Breast epithelium (tissue), 4 donors: ENCODE measurements at regions not wholly inside any gene's neighbourhood (a gene's known extent, or its start where the extent isn't known, plus 50 kb on each side); places are given as distances from the start of the nearest gene placed in this dataset.

Source experiments
- DNase-seq, 2 donors: peaks; one replicate each; pipeline ENCODE4 v3.0.0-alpha.2; 2019; ENCODE audit warnings: low spot score in 2 of 2
- H3K27ac ChIP-seq, 2 donors: fragments of 200-600 bp; sonication (generic) in 1 of 2; one replicate each; pipeline ENCODE4 v1.5.1; 2016 to 2019; ENCODE audit warnings: mild to moderate bottlenecking in 1 of 2
- H3K27me3 ChIP-seq, 2 donors: fragments of 200-600 bp; sonication (generic) in 1 of 2; one replicate each; pipeline versions ENCODE4 v1.5.1 to v1.6.0; 2017 to 2019; ENCODE audit warnings: control low read depth in 1 of 2, mild to moderate bottlenecking in 1 of 2
- H3K36me3 ChIP-seq: fragments of 200-600 bp; one replicate; pipeline ENCODE4 v1.5.1; 2019
- H3K4me1 ChIP-seq, 2 donors: fragments of 200-600 bp; sonication (generic); one replicate each; pipeline ENCODE4 v1.5.1; 2016 to 2019; ENCODE audit warnings: control low read depth in 1 of 2
- H3K4me3 ChIP-seq, 3 donors: fragments of 200-600 bp; sonication (generic); 1 replicate in 2 of 3; 2 replicates in 1 of 3; pipeline ENCODE4 v1.5.1; 2016 to 2019; ENCODE audit warnings: mild to moderate bottlenecking in 3 of 3, moderate library complexity in 2 of 3
- H3K9me3 ChIP-seq, 2 donors: fragments of 200-600 bp; sonication (generic) in 1 of 2; one replicate each; pipeline ENCODE4 v1.5.1; 2016 to 2019; ENCODE audit warnings: control low read depth in 1 of 2
- POLR2A ChIP-seq: fragments of 450-650 bp; IDR thresholded peaks from one replicate; pipeline ENCODE4 v1.6.1; 2016; ENCODE audit warnings: antibody characterized with exemption, mild to moderate bottlenecking, moderate library complexity
- POLR2AphosphoS5 ChIP-seq, 3 donors: sonication (generic); formaldehyde crosslinking; IDR thresholded peaks; one replicate each; pipeline ENCODE4 v1.6.1; 2017; ENCODE audit warnings: antibody characterized with exemption in 3 of 3
- intact Hi-C: fragments of 100-400 bp; cut with DNase I; formaldehyde crosslinking; loops from one replicate; pipeline ENCODE4 v1.15.1; 2023; ENCODE audit warnings: low total_unique reads
- TF ChIP-seq, protein P1 (sequence below), 3 donors: fragments of 450-650 bp; IDR thresholded peaks; one replicate each; pipeline ENCODE4 v1.5.1; 2016 to 2017; ENCODE audit warnings: antibody characterized with exemption in 3 of 3, mild to moderate bottlenecking in 3 of 3, moderate library complexity in 3 of 3

DNA sequence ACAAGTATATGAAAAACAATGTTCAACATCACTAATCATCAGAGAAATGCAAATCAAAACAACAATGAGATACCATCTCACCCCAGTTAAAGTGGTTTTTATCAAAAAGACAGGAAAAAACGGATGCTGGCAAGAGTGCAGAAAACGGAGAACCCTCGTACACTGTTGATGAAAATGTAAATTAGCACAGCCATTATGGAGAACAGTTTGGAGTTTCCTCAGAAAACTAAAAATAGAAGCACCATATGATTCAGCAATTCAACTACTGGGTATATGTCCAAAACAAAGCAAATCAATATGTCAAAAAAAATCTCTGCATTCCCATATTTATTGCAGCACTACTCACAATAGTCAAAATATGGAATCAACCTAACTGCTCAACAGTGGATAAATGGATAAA lies 50.1 kb upstream of the CES5A start:
- H3K4me1 ChIP-seq, result no peaks in the 10 kb centered on the region

More for the DNA sequence above, 50.1 kb upstream of the CES5A start:
- no peak for DNase-seq
- no peaks in the 10 kb centered on the region for H3K27me3 ChIP-seq
- H3K27ac ChIP-seq, result no peak overlapping the region
- intact Hi-C loops, result no loop called here
- H3K9me3 ChIP-seq, result peaks cover 0 to 10% of the 10 kb centered on the region in 2 donors
- TF ChIP-seq, protein P1, sequence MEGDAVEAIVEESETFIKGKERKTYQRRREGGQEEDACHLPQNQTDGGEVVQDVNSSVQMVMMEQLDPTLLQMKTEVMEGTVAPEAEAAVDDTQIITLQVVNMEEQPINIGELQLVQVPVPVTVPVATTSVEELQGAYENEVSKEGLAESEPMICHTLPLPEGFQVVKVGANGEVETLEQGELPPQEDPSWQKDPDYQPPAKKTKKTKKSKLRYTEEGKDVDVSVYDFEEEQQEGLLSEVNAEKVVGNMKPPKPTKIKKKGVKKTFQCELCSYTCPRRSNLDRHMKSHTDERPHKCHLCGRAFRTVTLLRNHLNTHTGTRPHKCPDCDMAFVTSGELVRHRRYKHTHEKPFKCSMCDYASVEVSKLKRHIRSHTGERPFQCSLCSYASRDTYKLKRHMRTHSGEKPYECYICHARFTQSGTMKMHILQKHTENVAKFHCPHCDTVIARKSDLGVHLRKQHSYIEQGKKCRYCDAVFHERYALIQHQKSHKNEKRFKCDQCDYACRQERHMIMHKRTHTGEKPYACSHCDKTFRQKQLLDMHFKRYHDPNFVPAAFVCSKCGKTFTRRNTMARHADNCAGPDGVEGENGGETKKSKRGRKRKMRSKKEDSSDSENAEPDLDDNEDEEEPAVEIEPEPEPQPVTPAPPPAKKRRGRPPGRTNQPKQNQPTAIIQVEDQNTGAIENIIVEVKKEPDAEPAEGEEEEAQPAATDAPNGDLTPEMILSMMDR (IDR thresholded peaks at IDR 0.05), result no peak
- TF ChIP-seq POLR2AphosphoS5 (IDR thresholded peaks at IDR 0.05), result no peak
- no peak for TF ChIP-seq POLR2A
- H3K4me3 ChIP-seq, result no peak overlapping the region
- no peaks in the 10 kb centered on the region for H3K36me3 ChIP-seq
